ENCODE measurements at regions not wholly inside any gene's neighbourhood (a gene's known extent, or its start where the extent isn't known, plus 50 kb on each side); places are given as distances from the start of the nearest gene placed in this dataset.

- intact Hi-C loops (cut with DNase I): no loop called here
- peak in 1 of 2 donors; percentile 89 for DNase-seq (ENCODE audit: extremely low spot score in 2 of 2)
Measured at GRCh38 chr11:115623021-115623451, 118.8 kb upstream of the CADM1 start.

GRCh38 chr11:115618428-115618827 lies 114.2 kb upstream of the CADM1 start:
- intact Hi-C loops (cut with DNase I): no loop called here
- H3K27ac ChIP-seq: no peak overlapping the region
- H3K4me3 ChIP-seq: no peak overlapping the region
- no peak for DNase-seq (ENCODE audit: extremely low spot score in 2 of 2)
- H3K36me3 ChIP-seq: no peaks in the 10 kb centered on the region
- no peaks in the 10 kb centered on the region for H3K27me3 ChIP-seq
- peaks cover 14% of the 10 kb centered on the region for H3K4me1 ChIP-seq
- H3K9me3 ChIP-seq: no peaks in the 10 kb centered on the region
- TF ChIP-seq, protein P1, sequence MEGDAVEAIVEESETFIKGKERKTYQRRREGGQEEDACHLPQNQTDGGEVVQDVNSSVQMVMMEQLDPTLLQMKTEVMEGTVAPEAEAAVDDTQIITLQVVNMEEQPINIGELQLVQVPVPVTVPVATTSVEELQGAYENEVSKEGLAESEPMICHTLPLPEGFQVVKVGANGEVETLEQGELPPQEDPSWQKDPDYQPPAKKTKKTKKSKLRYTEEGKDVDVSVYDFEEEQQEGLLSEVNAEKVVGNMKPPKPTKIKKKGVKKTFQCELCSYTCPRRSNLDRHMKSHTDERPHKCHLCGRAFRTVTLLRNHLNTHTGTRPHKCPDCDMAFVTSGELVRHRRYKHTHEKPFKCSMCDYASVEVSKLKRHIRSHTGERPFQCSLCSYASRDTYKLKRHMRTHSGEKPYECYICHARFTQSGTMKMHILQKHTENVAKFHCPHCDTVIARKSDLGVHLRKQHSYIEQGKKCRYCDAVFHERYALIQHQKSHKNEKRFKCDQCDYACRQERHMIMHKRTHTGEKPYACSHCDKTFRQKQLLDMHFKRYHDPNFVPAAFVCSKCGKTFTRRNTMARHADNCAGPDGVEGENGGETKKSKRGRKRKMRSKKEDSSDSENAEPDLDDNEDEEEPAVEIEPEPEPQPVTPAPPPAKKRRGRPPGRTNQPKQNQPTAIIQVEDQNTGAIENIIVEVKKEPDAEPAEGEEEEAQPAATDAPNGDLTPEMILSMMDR (IDR thresholded peaks at IDR 0.05): no peak
- TF ChIP-seq POLR2AphosphoS5 (IDR thresholded peaks at IDR 0.05; ENCODE audit: insufficient read depth in 1 of 2, low read depth in 1 of 2) (no peak), POLR2A (IDR thresholded peaks at IDR 0.05) (no peak)

More at GRCh38 chr11:115623021-115623451, 118.8 kb upstream of the CADM1 start:
- H3K9me3 ChIP-seq: no peaks in the 10 kb centered on the region
- no peak overlapping the region for H3K4me3 ChIP-seq
- no peaks in the 10 kb centered on the region for H3K36me3 ChIP-seq
- TF ChIP-seq, protein P1 (IDR thresholded peaks at IDR 0.05): no peak
- TF ChIP-seq POLR2A (IDR thresholded peaks at IDR 0.05) (no peak), POLR2AphosphoS5 (IDR thresholded peaks at IDR 0.05; ENCODE audit: insufficient read depth in 1 of 2, low read depth in 1 of 2) (peak; percentile 42 to 76)
- H3K4me1 ChIP-seq: peaks cover 14% of the 10 kb centered on the region
- no peak overlapping the region for H3K27ac ChIP-seq
- H3K27me3 ChIP-seq: no peaks in the 10 kb centered on the region

DNA sequence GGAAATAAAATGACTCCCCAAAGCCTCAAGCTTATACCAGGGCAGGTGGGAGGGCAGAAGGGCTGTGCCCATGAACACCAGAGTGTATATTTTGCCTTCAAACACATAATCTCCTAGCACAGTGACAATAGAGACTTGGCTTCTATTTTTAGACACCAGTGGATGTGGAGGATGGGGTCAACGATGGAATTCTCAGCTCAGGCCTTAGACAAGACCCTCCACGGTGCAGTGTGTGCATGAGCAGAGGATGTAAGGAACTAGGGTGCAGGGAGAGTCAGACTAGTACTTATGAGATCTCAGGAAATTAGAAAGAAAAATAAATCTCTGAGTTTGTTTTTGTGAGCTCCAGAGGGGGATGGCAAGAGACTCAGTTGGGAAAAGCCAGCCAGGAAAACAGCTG lies 113.6 kb upstream of the CADM1 start:
- no peaks in the 10 kb centered on the region for H3K27me3 ChIP-seq
- H3K9me3 ChIP-seq: no peaks in the 10 kb centered on the region
- H3K27ac ChIP-seq: no peak overlapping the region
- H3K4me3 ChIP-seq: no peak overlapping the region
- H3K4me1 ChIP-seq: peaks cover 7% of the 10 kb centered on the region
- no peaks in the 10 kb centered on the region for H3K36me3 ChIP-seq
- no peak for TF ChIP-seq POLR2AphosphoS5 (IDR thresholded peaks at IDR 0.05; ENCODE audit: insufficient read depth in 1 of 2, low read depth in 1 of 2)
- TF ChIP-seq POLR2A (IDR thresholded peaks at IDR 0.05): no peak
- TF ChIP-seq, protein P1 (IDR thresholded peaks at IDR 0.05): no peak
- intact Hi-C loops (cut with DNase I): no loop called here
- DNase-seq (ENCODE audit: extremely low spot score in 2 of 2): no peak

- no peaks in the 10 kb centered on the region for H3K4me1 ChIP-seq
- H3K9me3 ChIP-seq: no peaks in the 10 kb centered on the region
- H3K27me3 ChIP-seq: no peaks in the 10 kb centered on the region
- TF ChIP-seq POLR2A (IDR thresholded peaks at IDR 0.05) (no peak), POLR2AphosphoS5 (IDR thresholded peaks at IDR 0.05; ENCODE audit: insufficient read depth in 1 of 2, low read depth in 1 of 2) (no peak)
- H3K4me3 ChIP-seq: no peak overlapping the region
- H3K27ac ChIP-seq: no peak overlapping the region
- DNase-seq (ENCODE audit: extremely low spot score in 2 of 2): no peak
- intact Hi-C loops (cut with DNase I): no loop called here
- no peaks in the 10 kb centered on the region for H3K36me3 ChIP-seq
Measured at GRCh38 chr11:115616971-115617370, 112.8 kb upstream of the CADM1 start.

GRCh38 chr11:115613986-115614632 lies 109.9 kb upstream of the CADM1 start:
- no peaks in the 10 kb centered on the region for H3K4me1 ChIP-seq
- H3K36me3 ChIP-seq: no peaks in the 10 kb centered on the region
- no peaks in the 10 kb centered on the region for H3K27me3 ChIP-seq
- TF ChIP-seq, protein P1 (IDR thresholded peaks at IDR 0.05): no peak
- TF ChIP-seq POLR2A (IDR thresholded peaks at IDR 0.05) (no peak), POLR2AphosphoS5 (IDR thresholded peaks at IDR 0.05; ENCODE audit: insufficient read depth in 1 of 2, low read depth in 1 of 2) (no peak)
- no peak overlapping the region for H3K4me3 ChIP-seq
- no peak for DNase-seq (ENCODE audit: extremely low spot score in 2 of 2)
- intact Hi-C loops (cut with DNase I): no loop called here
- no peak overlapping the region for H3K27ac ChIP-seq
- H3K9me3 ChIP-seq: no peaks in the 10 kb centered on the region
